H9 (cell line): ENCODE measurements at regions not wholly inside any gene's neighbourhood (a gene's known extent, or its start where the extent isn't known, plus 50 kb on each side); places are given as distances from the start of the nearest gene placed in this dataset.

Experiments used
- DNase-seq: peaks from one replicate; pipeline ENCODE4 v3.0.0-alpha.2; 2017
- H2AFZ ChIP-seq: one replicate; pipeline ENCODE4 v1.6.1; 2013; ENCODE audit warnings: mild to moderate bottlenecking, low read length, control low read depth, moderate library complexity
- H2AK5ac ChIP-seq: 2 replicates; pipeline ENCODE4 v1.6.1; 2013; ENCODE audit warnings: low read length, control low read depth, mixed read lengths; ENCODE audit not compliant: insufficient read length
- H2BK120ac ChIP-seq: one replicate; pipeline ENCODE4 v1.6.1; 2013; ENCODE audit warnings: low read depth, mild to moderate bottlenecking, low read length, control low read depth, inconsistent platforms; ENCODE audit not compliant: poor library complexity, severe bottlenecking
- H2BK12ac ChIP-seq: 2 replicates; pipeline ENCODE4 v1.6.1; 2013; ENCODE audit warnings: low read length, control low read depth, mixed read lengths, low read depth; ENCODE audit not compliant: insufficient read length
- H2BK15ac ChIP-seq: 2 replicates; pipeline ENCODE4 v1.6.1; 2013; ENCODE audit warnings: low read depth, low read length, control low read depth
- H2BK20ac ChIP-seq: one replicate; pipeline ENCODE4 v1.6.1; 2013; ENCODE audit warnings: low read depth, mild to moderate bottlenecking, low read length, control low read depth, inconsistent platforms; ENCODE audit not compliant: poor library complexity, severe bottlenecking
- H2BK5ac ChIP-seq: 2 replicates; pipeline ENCODE4 v1.6.1; 2013; ENCODE audit warnings: low read length, control low read depth, mixed read lengths; ENCODE audit not compliant: insufficient read length
- H3K14ac ChIP-seq: 2 replicates; pipeline ENCODE4 v1.6.1; 2013; ENCODE audit warnings: low read length, control low read depth; ENCODE audit not compliant: insufficient read depth
- H3K18ac ChIP-seq: 2 replicates; pipeline ENCODE4 v1.6.1; 2013; ENCODE audit warnings: low read depth, mild to moderate bottlenecking, mixed read lengths, low read length, control low read depth; ENCODE audit not compliant: insufficient read length
- H3K23ac ChIP-seq: 2 replicates; pipeline ENCODE4 v1.6.1; 2013; ENCODE audit warnings: low read length, control low read depth, mixed read lengths, low read depth; ENCODE audit not compliant: insufficient read length
- H3K23me2 ChIP-seq: 2 replicates; pipeline ENCODE4 v1.6.1; 2013; ENCODE audit warnings: low read depth, mild to moderate bottlenecking, mixed read lengths, low read length, control low read depth; ENCODE audit not compliant: insufficient read length, poor library complexity, severe bottlenecking
- H3K27ac ChIP-seq: 2 replicates; pipeline ENCODE4 v1.5.1; 2013; ENCODE audit warnings: low read length, control low read depth, mixed read lengths, low read depth; ENCODE audit not compliant: insufficient read length
- H3K27me3 ChIP-seq: 2 replicates; pipeline ENCODE4 v1.6.1; 2013; ENCODE audit warnings: low read length, control low read depth, inconsistent platforms; ENCODE audit not compliant: insufficient read depth
- H3K4ac ChIP-seq: 2 replicates; pipeline ENCODE4 v1.6.1; 2013; ENCODE audit warnings: low read depth, mild to moderate bottlenecking, control low read depth, inconsistent platforms, low read length, moderate library complexity
- H3K4me1 ChIP-seq: 2 replicates; pipeline ENCODE4 v1.6.1; 2013; ENCODE audit warnings: low read length, control low read depth, inconsistent platforms; ENCODE audit not compliant: insufficient read depth
- H3K4me2 ChIP-seq: 2 replicates; pipeline ENCODE4 v1.6.1; 2013; ENCODE audit warnings: low read length, control low read depth, mixed read lengths; ENCODE audit not compliant: insufficient read length, insufficient read depth
- H3K56ac ChIP-seq: 2 replicates; pipeline ENCODE4 v1.6.1; 2013; ENCODE audit warnings: low read depth, mild to moderate bottlenecking, mixed read lengths, low read length, control low read depth; ENCODE audit not compliant: insufficient read length
- H3K79me1 ChIP-seq: 2 replicates; pipeline ENCODE4 v1.6.1; 2013; ENCODE audit warnings: low read depth, mild to moderate bottlenecking, moderate library complexity, low read length, control low read depth, inconsistent platforms; ENCODE audit not compliant: insufficient read depth, poor library complexity, severe bottlenecking
- H3K79me2 ChIP-seq: 2 replicates; pipeline ENCODE4 v1.6.1; 2013; ENCODE audit warnings: low read length, control low read depth, inconsistent platforms; ENCODE audit not compliant: insufficient read depth
- H3K9ac ChIP-seq: 2 replicates; pipeline ENCODE4 v1.6.1; 2013; ENCODE audit warnings: low read length, control low read depth, mixed read lengths; ENCODE audit not compliant: insufficient read length; ENCODE audit errors: extremely low read depth
- H3K9me3 ChIP-seq: one replicate; pipeline ENCODE4 v1.6.1; 2013; ENCODE audit warnings: low read depth, low read length, inconsistent platforms; ENCODE audit not compliant: control insufficient read depth
- H3T11ph ChIP-seq: one replicate; pipeline ENCODE4 v1.6.1; 2013; ENCODE audit warnings: mild to moderate bottlenecking, low read length, control low read depth, inconsistent platforms
- H4K20me1 ChIP-seq: one replicate; pipeline ENCODE4 v1.6.1; 2013; ENCODE audit not compliant: control insufficient read depth, insufficient read length, insufficient read depth
- H4K5ac ChIP-seq: 2 replicates; pipeline ENCODE4 v1.6.1; 2013; ENCODE audit warnings: low read depth, mild to moderate bottlenecking, mixed read lengths, low read length, control low read depth; ENCODE audit not compliant: insufficient read length
- H4K8ac ChIP-seq: replicated peaks from 2 replicates; pipeline ENCODE4 v1.6.1; 2013; ENCODE audit warnings: low read length, control low read depth, mixed read lengths, low read depth; ENCODE audit not compliant: insufficient read length
- H4K91ac ChIP-seq: 2 replicates; pipeline ENCODE4 v1.6.1; 2013; ENCODE audit warnings: low read depth, mild to moderate bottlenecking, moderate library complexity, mixed read lengths, low read length, control low read depth; ENCODE audit not compliant: insufficient read length
- H3K27ac Mint-ChIP-seq, 3 experiments: 2 replicates in 2 of 3; 3 replicates in 1 of 3; pipeline ENCODE4 v1.8.0; 2020 to 2021; ENCODE audit warnings: mixed read lengths in 3 of 3, mild to moderate bottlenecking in 1 of 3, moderate library complexity in 1 of 3
- H3K27me3 Mint-ChIP-seq: 2 replicates; pipeline ENCODE4 v1.8.0; 2021; ENCODE audit warnings: low read depth, mild to moderate bottlenecking, moderate library complexity, mixed read lengths
- H3K36me3 Mint-ChIP-seq, 3 experiments: 2 replicates in 2 of 3; 3 replicates in 1 of 3; pipeline ENCODE4 v1.8.0; 2020 to 2021; ENCODE audit warnings: low read depth in 3 of 3, mixed read lengths in 3 of 3; ENCODE audit not compliant: insufficient read depth in 1 of 3
- H3K4me1 Mint-ChIP-seq, 2 experiments: 2 replicates each; pipeline ENCODE4 v1.8.0; 2020; ENCODE audit warnings: mixed read lengths in 2 of 2
- H3K4me3 Mint-ChIP-seq, 2 experiments: 2 replicates in 1 of 2; 3 replicates in 1 of 2; pipeline ENCODE4 v1.8.0; 2020 to 2021; ENCODE audit warnings: mild to moderate bottlenecking in 2 of 2, mixed read lengths in 2 of 2, moderate library complexity in 1 of 2
- H3K9me3 Mint-ChIP-seq, 2 experiments: 2 replicates in 1 of 2; 3 replicates in 1 of 2; pipeline ENCODE4 v1.8.0; 2020; ENCODE audit warnings: mild to moderate bottlenecking in 2 of 2, mixed read lengths in 2 of 2, moderate library complexity in 1 of 2
- CTCF ChIP-seq: fragments of 200-600 bp; sonication (generic); conservative IDR thresholded peaks from 3 replicates; pipeline ENCODE4 v1.8.0; 2021; ENCODE audit warnings: antibody characterized with exemption, mild to moderate bottlenecking
- WGBS: extraction: QIAGEN DNeasy Blood & Tissue Kit; methylation state at CpG from one replicate; pipeline ENCODE4 v1.1.7; 2013; ENCODE audit warnings: missing lambda C conversion rate, low lambda C conversion rate, mixed read lengths; ENCODE audit not compliant: insufficient read length; ENCODE audit errors: extremely low coverage; 5-methylcytosine and 5-hydroxymethylcytosine counted together

GRCh38 chr5:145129797-145130196, 705.3 kb downstream of the PRELID2 start:
- Mint-ChIP-seq H3K27me3 (no peaks in the 10 kb centered on the region), H3K4me3 (no peak overlapping the region), H3K4me1 (peaks cover 17 to 20% of the 10 kb centered on the region in 2 experiments), H3K9me3 (no peaks in the 10 kb centered on the region), H3K36me3 (no peaks in the 10 kb centered on the region), H3K27ac (no peak overlapping the region)
- Histone ChIP-seq H3K79me2 (no peaks in the 10 kb centered on the region), H4K5ac (no peak overlapping the region), H2BK15ac (no peak overlapping the region), H3K23ac (no peak overlapping the region), H2BK120ac (no peak overlapping the region), H4K8ac (no peak overlapping the region), H3T11ph (no peak overlapping the region), H3K9me3 (no peaks in the 10 kb centered on the region), H3K9ac (no peak overlapping the region), H3K56ac (no peak overlapping the region), H3K4me1 (no peaks in the 10 kb centered on the region; the same call in 1 of the 2 replicates), H2BK20ac (no peak overlapping the region), H2AFZ (no peak overlapping the region), H3K79me1 (no peaks in the 10 kb centered on the region), H4K20me1 (no peaks in the 10 kb centered on the region), H2AK5ac (no peak overlapping the region), H3K4me2 (no peak overlapping the region), H3K27me3 (no peaks in the 10 kb centered on the region), H2BK12ac (no peak overlapping the region), H2BK5ac (no peak overlapping the region), H3K4ac (no peak overlapping the region), H3K18ac (no peak overlapping the region), H4K91ac (no peak overlapping the region), H3K14ac (no peak overlapping the region), H3K23me2 (no peaks in the 10 kb centered on the region), H3K27ac (no peak overlapping the region)
- no CpG with 5 or more reads among the region's 5 CpGs for WGBS
- no peak for TF ChIP-seq CTCF
- no peak for DNase-seq
